GM18502 (cell line): ENCODE measurements at regions not wholly inside any gene's neighbourhood (a gene's known extent, or its start where the extent isn't known, plus 50 kb on each side); places are given as distances from the start of the nearest gene placed in this dataset.
A peak's percentile ranks its signal among the peaks of the same experiment; 100 is the strongest.
"Not testable (repeated sequence)": the region's sequence is repeated elsewhere in the genome, so short reads cannot be mapped to it uniquely, and the experiment has no call there.

Experiments
- ATAC-seq: cut with Tn5 transposase; IDR thresholded peaks from one replicate; pipeline ENCODE4 v1.9.1; 2021; ENCODE audit warnings: mild to moderate bottlenecking; ENCODE audit not compliant: unreplicated experiment, poor library complexity

GRCh38 chr20:51137461-51137860 is 114.6 kb upstream of the KCNG1 start:
- ATAC-seq: no peak

- ATAC-seq: no peak
These were observed 113.2 kb upstream of the KCNG1 start for GRCh38 chr20:51135926-51136715.

- ATAC-seq: no peak
These were observed 111.5 kb upstream of the KCNG1 start for GRCh38 chr20:51134405-51134804.

GRCh38 chr20:51132279-51132678 is 109.4 kb upstream of the KCNG1 start:
- ATAC-seq: no peak

- no peak for ATAC-seq
These were observed 108.9 kb upstream of the KCNG1 start for GRCh38 chr20:51131811-51132210.

GRCh38 chr20:51129147-51129776 is 106.4 kb upstream of the KCNG1 start:
- no peak for ATAC-seq

GRCh38 chr20:51128198-51128597 is 105.3 kb upstream of the KCNG1 start:
- peak; percentile 49 for ATAC-seq

GRCh38 chr20:51127713-51128112 is 104.8 kb upstream of the KCNG1 start:
- ATAC-seq: no peak

- ATAC-seq: no peak
These were observed 103.4 kb upstream of the KCNG1 start for GRCh38 chr20:51126337-51126736.

GRCh38 chr20:51125780-51126179 is 102.9 kb upstream of the KCNG1 start:
- ATAC-seq: no peak

- ATAC-seq: no peak
These were observed 102.2 kb upstream of the KCNG1 start for GRCh38 chr20:51125105-51125504.

GRCh38 chr20:51123887-51124286 is 101.0 kb upstream of the KCNG1 start:
- not testable (repeated sequence) for ATAC-seq

GRCh38 chr20:51122931-51123658 is 100.2 kb upstream of the KCNG1 start:
- no peak for ATAC-seq

- ATAC-seq: no peak
These were observed 99.0 kb upstream of the KCNG1 start for GRCh38 chr20:51121901-51122412.

GRCh38 chr20:51121272-51121671 is 98.4 kb upstream of the KCNG1 start:
- no peak for ATAC-seq

- no peak for ATAC-seq
These were observed 98.0 kb upstream of the KCNG1 start for GRCh38 chr20:51120868-51121267.

- no peak for ATAC-seq
These were observed 97.5 kb upstream of the KCNG1 start for GRCh38 chr20:51120438-51120837.

- ATAC-seq: no peak
These were observed 97.0 kb upstream of the KCNG1 start for GRCh38 chr20:51119914-51120313.

GRCh38 chr20:51118985-51119527 is 96.1 kb upstream of the KCNG1 start:
- no peak for ATAC-seq

GRCh38 chr20:51118216-51118615 is 95.3 kb upstream of the KCNG1 start:
- no peak for ATAC-seq
